Endothelial cell (in vitro differentiated cells): ENCODE measurements at regions not wholly inside any gene's neighbourhood (a gene's known extent, or its start where the extent isn't known, plus 50 kb on each side); places are given as distances from the start of the nearest gene placed in this dataset.

Experiments
- DNase-seq: peaks from one replicate; pipeline ENCODE4 v3.0.0; 2021; ENCODE audit warnings: low spot score
- H3K27ac Mint-ChIP-seq: one replicate; pipeline ENCODE4 v1.8.0; 2021; ENCODE audit warnings: mixed read lengths, inconsistent platforms; ENCODE audit not compliant: unreplicated experiment
- H3K27me3 Mint-ChIP-seq: one replicate; pipeline ENCODE4 v1.8.0; 2021; ENCODE audit warnings: mild to moderate bottlenecking, moderate library complexity, mixed read lengths, inconsistent platforms; ENCODE audit not compliant: unreplicated experiment
- H3K36me3 Mint-ChIP-seq: one replicate; pipeline ENCODE4 v1.8.0; 2021; ENCODE audit warnings: mild to moderate bottlenecking, low read depth, mixed read lengths, inconsistent platforms; ENCODE audit not compliant: unreplicated experiment
- H3K4me1 Mint-ChIP-seq: one replicate; pipeline ENCODE4 v1.8.0; 2021; ENCODE audit warnings: mild to moderate bottlenecking, mixed read lengths, inconsistent platforms; ENCODE audit not compliant: unreplicated experiment
- H3K4me3 Mint-ChIP-seq: one replicate; pipeline ENCODE4 v1.8.0; 2021; ENCODE audit warnings: mild to moderate bottlenecking, mixed read lengths, inconsistent platforms; ENCODE audit not compliant: unreplicated experiment
- H3K9me3 Mint-ChIP-seq: one replicate; pipeline ENCODE4 v1.8.0; 2021; ENCODE audit warnings: mixed read lengths, inconsistent platforms; ENCODE audit not compliant: unreplicated experiment
- CTCF ChIP-seq: fragments of 200-600 bp; sonication (generic); IDR thresholded peaks from one replicate; pipeline ENCODE4 v1.5.0; 2021; ENCODE audit warnings: antibody characterized with exemption; ENCODE audit not compliant: unreplicated experiment

DNA sequence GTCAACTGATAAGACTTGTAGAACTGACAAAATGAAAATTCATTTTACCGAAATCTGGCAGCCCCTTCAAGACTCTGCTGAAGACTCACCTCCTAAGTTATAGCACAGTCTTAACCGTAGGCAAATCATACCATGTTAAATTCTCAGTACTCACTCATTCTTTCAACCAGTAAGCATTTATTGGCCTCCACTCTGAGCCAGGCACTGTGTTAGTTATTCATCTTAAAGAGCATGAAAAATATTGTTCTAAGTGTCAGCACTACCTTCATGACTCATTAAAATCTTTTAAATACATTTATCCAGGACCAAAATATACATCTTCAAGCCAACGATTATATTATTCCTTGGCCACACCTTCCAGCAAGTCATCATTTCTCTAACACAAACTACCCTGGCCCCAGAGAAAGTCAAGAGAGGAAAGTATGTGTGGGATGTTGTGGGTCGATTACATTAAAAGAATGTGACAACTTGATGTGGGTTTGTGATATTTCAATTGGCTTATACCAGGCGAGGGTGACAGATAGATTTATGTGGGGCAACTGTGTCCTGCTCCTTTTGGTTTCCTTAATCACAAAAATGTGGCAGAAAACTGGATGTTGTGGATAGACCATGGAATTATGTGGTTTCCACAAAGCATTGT, 55.0 kb downstream of the TMEM30B start:
- H3K36me3 Mint-ChIP-seq = no peaks in the 10 kb centered on the region
- H3K4me1 Mint-ChIP-seq = peaks cover 6% of the 10 kb centered on the region

GRCh38 chr14:61225344-61225743, 55.8 kb downstream of the TMEM30B start:
- DNase-seq = no peak
- no peak overlapping the region for H3K27ac Mint-ChIP-seq
- H3K27me3 Mint-ChIP-seq = peaks cover 1% of the 10 kb centered on the region
- peaks cover 9% of the 10 kb centered on the region for H3K4me1 Mint-ChIP-seq
- TF ChIP-seq CTCF = no peak
- H3K36me3 Mint-ChIP-seq = no peaks in the 10 kb centered on the region
- no peaks in the 10 kb centered on the region for H3K9me3 Mint-ChIP-seq
- H3K4me3 Mint-ChIP-seq = no peak overlapping the region

More for the DNA sequence above, 55.0 kb downstream of the TMEM30B start:
- H3K27me3 Mint-ChIP-seq = peaks cover 1% of the 10 kb centered on the region
- no peak overlapping the region for H3K27ac Mint-ChIP-seq
- H3K9me3 Mint-ChIP-seq = no peaks in the 10 kb centered on the region
- no peak for DNase-seq
- H3K4me3 Mint-ChIP-seq = no peak overlapping the region
- TF ChIP-seq CTCF = no peak

GRCh38 chr14:61223552-61223951, 57.6 kb downstream of the TMEM30B start:
- no peak for TF ChIP-seq CTCF
- Mint-ChIP-seq H3K9me3 (no peaks in the 10 kb centered on the region), H3K27me3 (no peaks in the 10 kb centered on the region), H3K4me1 (peaks cover 10% of the 10 kb centered on the region), H3K27ac (no peak overlapping the region), H3K4me3 (no peak overlapping the region), H3K36me3 (no peaks in the 10 kb centered on the region)
- DNase-seq = no peak

DNA sequence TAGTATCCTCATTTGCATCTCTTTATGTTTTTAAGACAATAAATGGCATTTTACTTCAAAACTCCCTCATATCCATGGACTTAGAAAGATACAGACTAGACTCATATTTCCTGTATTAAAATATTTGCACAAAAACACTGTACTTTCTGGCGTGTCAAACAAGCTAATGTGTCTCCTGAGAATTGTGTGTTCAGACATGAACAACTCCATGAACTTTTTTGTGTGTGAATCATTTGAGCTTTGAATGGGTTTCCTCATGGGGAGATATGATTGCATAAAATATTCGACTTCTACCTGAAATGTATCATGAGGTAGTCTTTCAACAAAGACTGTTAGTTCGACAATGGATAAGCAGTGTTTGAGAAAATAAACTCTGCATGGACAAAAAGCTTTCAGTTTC, 58.8 kb downstream of the TMEM30B start:
- Mint-ChIP-seq H3K27me3 (no peaks in the 10 kb centered on the region), H3K36me3 (no peaks in the 10 kb centered on the region), H3K4me1 (peaks cover 11% of the 10 kb centered on the region), H3K27ac (no peak overlapping the region), H3K4me3 (no peak overlapping the region), H3K9me3 (no peaks in the 10 kb centered on the region)
- no peak for DNase-seq
- TF ChIP-seq CTCF = no peak

DNA sequence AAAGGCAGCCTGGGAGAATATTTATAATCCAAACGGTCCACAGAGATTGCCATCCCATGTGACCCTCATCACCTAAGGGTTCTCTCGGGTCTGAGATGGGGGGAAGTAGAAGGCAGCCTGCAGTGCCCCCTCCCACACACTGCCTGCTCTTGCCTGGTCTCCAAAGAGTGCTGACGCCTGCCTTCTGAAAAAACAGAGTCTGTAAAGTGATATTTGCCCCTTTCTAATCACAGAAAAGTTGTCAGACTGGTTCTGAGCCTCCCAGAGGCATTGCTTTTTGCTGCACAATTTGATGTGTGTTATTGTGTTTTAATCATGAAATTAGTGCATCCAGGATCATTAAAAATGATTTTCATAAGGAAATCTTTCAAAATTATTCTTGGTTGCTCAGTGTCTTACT, 59.2 kb downstream of the TMEM30B start:
- Mint-ChIP-seq H3K36me3 (no peaks in the 10 kb centered on the region), H3K4me1 (peaks cover 12% of the 10 kb centered on the region), H3K27ac (no peak overlapping the region), H3K27me3 (no peaks in the 10 kb centered on the region), H3K4me3 (no peak overlapping the region), H3K9me3 (no peaks in the 10 kb centered on the region)
- DNase-seq = no peak
- no peak for TF ChIP-seq CTCF
